OCI-LY7 (cell line): ENCODE measurements at regions not wholly inside any gene's neighbourhood (a gene's known extent, or its start where the extent isn't known, plus 50 kb on each side); places are given as distances from the start of the nearest gene placed in this dataset.

Experiments
- BruUV-seq: library from RNA; stranded (reverse); fragments of 400-500 nt; replicated peaks from 2 replicates; lab custom pipeline; 2021; lab: Mats Ljungman, UMichigan
- CTCF ChIA-PET: fragments of 300-600 bp; sonication (Branson Sonifier 250); formaldehyde crosslinking; loops from one replicate; lab custom pipeline; 2022; ENCODE audit warnings: antibody characterized with exemption; ENCODE audit not compliant: unreplicated experiment; lab: Charles Lee
- POLR2A ChIA-PET: fragments of 300-600 bp; sonication (Branson Sonifier 250); formaldehyde crosslinking; loops from one replicate; lab custom pipeline; 2022; ENCODE audit warnings: antibody characterized with exemption; lab: Charles Lee
- DNase-seq: peaks from one replicate; pipeline ENCODE4 v3.0.0-alpha.2; 2015; ENCODE audit warnings: low spot score
- H2AFZ ChIP-seq: fragments of 200-600 bp; sonication (generic), shearing (Covaris generic); 2 replicates; pipeline ENCODE4 v1.6.1; 2014; ENCODE audit warnings: mild to moderate bottlenecking, antibody characterized with exemption, low read length, moderate library complexity
- H3K27ac ChIP-seq: fragments of 200-600 bp; sonication (generic); 2 replicates; pipeline ENCODE4 v1.5.1; 2014; ENCODE audit warnings: mixed run types, low read depth, mild to moderate bottlenecking, moderate library complexity, low read length, inconsistent platforms; ENCODE audit not compliant: poor library complexity, severe bottlenecking
- H3K36me3 ChIP-seq: fragments of 200-600 bp; sonication (generic); 2 replicates; pipeline ENCODE4 v1.6.1; 2014; ENCODE audit warnings: mild to moderate bottlenecking, antibody characterized with exemption, low read length, moderate library complexity, mixed read lengths; ENCODE audit not compliant: insufficient read depth
- H3K4me1 ChIP-seq: fragments of 200-600 bp; sonication (generic); 2 replicates; pipeline ENCODE4 v1.5.1; 2014; ENCODE audit warnings: mild to moderate bottlenecking, low read length; ENCODE audit not compliant: insufficient read depth, poor library complexity, severe bottlenecking
- H3K4me2 ChIP-seq: fragments of 200-600 bp; sonication (generic); 2 replicates; pipeline ENCODE4 v1.6.1; 2014; ENCODE audit warnings: mild to moderate bottlenecking, low read length
- H3K4me3 ChIP-seq: fragments of 200-600 bp; sonication (generic); 2 replicates; pipeline ENCODE4 v1.5.1; 2014; ENCODE audit warnings: mild to moderate bottlenecking, low read depth, low read length; ENCODE audit not compliant: poor library complexity, severe bottlenecking
- H3K79me2 ChIP-seq: fragments of 200-600 bp; sonication (generic); 2 replicates; pipeline ENCODE4 v1.6.1; 2016; ENCODE audit warnings: low read depth, mild to moderate bottlenecking, low read length, moderate library complexity, mixed read lengths; ENCODE audit not compliant: insufficient read depth
- H3K9me2 ChIP-seq: fragments of 200-600 bp; sonication (generic); 2 replicates; pipeline ENCODE4 v1.6.1; 2016; ENCODE audit warnings: mild to moderate bottlenecking, low read length, mixed read lengths; ENCODE audit not compliant: insufficient read depth
- H3K9me3 ChIP-seq: fragments of 200-600 bp; sonication (generic); 2 replicates; pipeline ENCODE4 v1.6.1; 2014; ENCODE audit warnings: mild to moderate bottlenecking, mixed run types, low read length, mixed read lengths
- H4K20me1 ChIP-seq: fragments of 200-600 bp; sonication (generic); 2 replicates; pipeline ENCODE4 v1.6.1; 2014; ENCODE audit warnings: mild to moderate bottlenecking, antibody characterized with exemption, low read length, moderate library complexity, mixed read lengths; ENCODE audit not compliant: insufficient read depth
- CTCF ChIP-seq: fragments of 200-600 bp; sonication (generic); conservative IDR thresholded peaks from 2 replicates; pipeline ENCODE4 v1.5.1; 2014; ENCODE audit warnings: mild to moderate bottlenecking, antibody characterized with exemption, low read length, moderate library complexity, mixed read lengths
- EZH2phosphoT487 ChIP-seq: fragments of 200-600 bp; sonication (generic); IDR thresholded peaks from 2 replicates; pipeline ENCODE4 v1.6.1; 2018; ENCODE audit warnings: low read depth, borderline replicate concordance, mild to moderate bottlenecking, mixed run types, antibody characterized with exemption, low read length, moderate library complexity, mixed read lengths
- intact Hi-C: fragments of 100-400 bp; cut with micrococcal nuclease; formaldehyde crosslinking; loops from one replicate; pipeline ENCODE4 v1.10.0; 2022; ENCODE audit not compliant: unreplicated experiment

GRCh38 chr5:143481697-143482531 is 78.4 kb upstream of the NR3C1 start:
- Histone ChIP-seq H3K9me2 (no peaks in the 10 kb centered on the region), H3K36me3 (no peaks in the 10 kb centered on the region), H2AFZ (no peak overlapping the region), H3K79me2 (no peaks in the 10 kb centered on the region), H3K9me3 (no peaks in the 10 kb centered on the region), H3K4me1 (no peaks in the 10 kb centered on the region), H4K20me1 (no peaks in the 10 kb centered on the region), H3K27ac (no peak overlapping the region), H3K4me2 (no peak overlapping the region), H3K4me3 (no peak overlapping the region)
- CTCF ChIA-PET: no interaction called here
- POLR2A ChIA-PET: interaction anchor here (1.0 to 1.1 kb wide), 2 partner anchors 10 to 14 kb away, joined by 3 to 4 read pairs; no protein-coding TSS in a partner anchor
- TF ChIP-seq CTCF (no peak), EZH2phosphoT487 (no peak)
- DNase-seq: no peak
- intact Hi-C loops: no loop called here
- no TSS peak for BruUV-seq

- BruUV-seq: no TSS peak
- H3K36me3 ChIP-seq: no peaks in the 10 kb centered on the region
- H3K27ac ChIP-seq: no peak overlapping the region
- intact Hi-C loops: no loop called here
- TF ChIP-seq EZH2phosphoT487 (no peak), CTCF (no peak)
- CTCF ChIA-PET: no interaction called here
- no peaks in the 10 kb centered on the region for H3K9me3 ChIP-seq
- no peaks in the 10 kb centered on the region for H3K79me2 ChIP-seq
- H4K20me1 ChIP-seq: no peaks in the 10 kb centered on the region
- no peaks in the 10 kb centered on the region for H3K9me2 ChIP-seq
- H3K4me2 ChIP-seq: no peak overlapping the region
- DNase-seq: no peak
- no peaks in the 10 kb centered on the region for H3K4me1 ChIP-seq
- POLR2A ChIA-PET: interaction anchor here (0.6 to 1.6 kb wide), 3 partner anchors 33 to 214 kb away, joined by 3 to 6 read pairs (median 3); no protein-coding TSS in a partner anchor
- H2AFZ ChIP-seq: 0 out of 2 replicates have a peak overlapping the region, but pooled peaks have one; percentile 1
- H3K4me3 ChIP-seq: no peak overlapping the region
These were observed 76.5 kb upstream of the NR3C1 start for GRCh38 chr5:143480001-143480400.

GRCh38 chr5:143479394-143479793 is 75.9 kb upstream of the NR3C1 start:
- Histone ChIP-seq H3K27ac (no peak overlapping the region), H3K9me3 (no peaks in the 10 kb centered on the region), H3K9me2 (no peaks in the 10 kb centered on the region), H4K20me1 (no peaks in the 10 kb centered on the region), H3K4me3 (no peak overlapping the region), H3K4me1 (no peaks in the 10 kb centered on the region), H3K4me2 (no peak overlapping the region), H3K36me3 (no peaks in the 10 kb centered on the region), H3K79me2 (no peaks in the 10 kb centered on the region), H2AFZ (0 out of 2 replicates have a peak overlapping the region, but pooled peaks have one; percentile 1)
- intact Hi-C loops: no loop called here
- DNase-seq: no peak
- ChIA-PET CTCF (no interaction called here), POLR2A (interaction anchor here (1.2 to 1.6 kb wide), 2 partner anchors 61 to 215 kb away, joined by 3 to 6 read pairs; no protein-coding TSS in a partner anchor)
- no peak for TF ChIP-seq CTCF
- TF ChIP-seq EZH2phosphoT487: no peak
- BruUV-seq: no TSS peak
